ENCODE measurements at regions not wholly inside any gene's neighbourhood (a gene's known extent, or its start where the extent isn't known, plus 50 kb on each side); places are given as distances from the start of the nearest gene placed in this dataset.
A peak's percentile ranks its signal among the peaks of the same experiment; 100 is the strongest.
"Not testable (repeated sequence)": the region's sequence is repeated elsewhere in the genome, so short reads cannot be mapped to it uniquely, and the experiment has no call there.

DNA sequence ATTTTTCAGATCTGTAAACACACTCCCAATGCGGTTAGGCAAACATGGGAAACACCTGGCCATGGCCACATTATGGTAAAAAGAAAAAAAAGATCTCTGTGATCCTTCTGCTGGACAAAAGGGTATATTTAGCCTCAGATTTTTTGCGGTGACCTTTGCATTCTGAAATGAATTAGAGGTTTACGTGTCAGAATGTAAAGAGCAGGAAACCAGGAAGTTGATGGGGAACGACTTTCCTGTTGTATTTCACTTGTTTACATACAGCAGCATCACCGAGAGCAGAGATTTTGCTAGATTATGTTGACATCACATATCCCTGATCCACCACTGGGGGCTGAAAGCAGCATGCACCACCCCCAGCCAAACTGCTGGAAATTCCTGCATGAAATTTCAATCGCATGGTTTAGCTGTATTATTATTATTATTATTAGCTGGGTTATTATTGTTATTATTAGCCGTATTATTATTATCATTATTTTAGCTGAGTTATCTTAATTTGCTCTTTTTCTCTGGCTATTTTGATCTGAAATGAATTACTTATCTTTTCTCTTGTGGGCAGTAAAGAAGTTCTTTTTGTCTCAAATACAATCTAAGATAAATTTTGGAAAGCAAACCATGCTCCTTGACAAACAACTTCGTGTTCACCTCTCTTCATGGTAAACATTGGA lies 189.4 kb downstream of the ZFP64 start:
- H3K27me3 ChIP-seq (ENCODE audit: control insufficient read depth, insufficient read depth, low read length): no peaks in the 10 kb centered on the region
- no peaks in the 10 kb centered on the region for H3K9me3 ChIP-seq (ENCODE audit: control insufficient read depth, low read length)
- H3K36me3 ChIP-seq (ENCODE audit: control insufficient read depth, insufficient read depth, low read length): no peaks in the 10 kb centered on the region
- no peak overlapping the region for H3K4me3 ChIP-seq (ENCODE audit: low read length)
- H3K9ac ChIP-seq (ENCODE audit: low read length): no peak overlapping the region
- H3K4me1 ChIP-seq (ENCODE audit: control insufficient read depth, insufficient read depth, low read length): no peaks in the 10 kb centered on the region

DNA sequence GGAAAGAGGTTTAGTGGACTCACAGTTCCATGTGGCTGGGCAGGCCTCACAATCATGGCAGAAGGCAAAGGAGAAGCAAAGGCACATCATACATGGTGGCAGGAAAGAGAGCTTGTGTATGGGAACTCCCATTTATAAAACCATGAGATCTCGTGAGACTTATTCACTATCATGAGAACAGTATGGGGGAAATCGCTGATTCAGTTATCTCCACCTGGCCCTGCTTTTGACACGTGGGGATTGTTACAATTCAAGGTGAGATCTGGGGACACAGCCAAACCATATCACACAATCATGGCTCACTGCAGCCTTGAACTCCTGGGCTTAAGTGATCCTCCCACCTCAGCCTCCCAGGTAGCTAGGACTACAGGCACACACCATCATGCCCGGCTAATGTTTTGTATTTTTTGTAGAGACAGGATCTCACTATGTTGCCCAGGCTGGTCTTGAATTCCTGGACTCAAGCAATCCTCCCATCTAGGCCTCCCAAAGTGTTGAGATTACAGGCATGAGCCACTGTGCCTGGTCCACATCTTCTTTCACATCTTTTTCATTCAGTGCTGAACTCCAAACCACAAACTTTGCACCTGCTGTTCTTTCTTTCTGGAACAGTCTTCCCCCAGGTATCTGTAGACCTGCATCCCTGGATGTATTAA lies 194.2 kb downstream of the ZFP64 start:
- not testable (repeated sequence) for H3K4me3 ChIP-seq (ENCODE audit: low read length); H3K9ac ChIP-seq (ENCODE audit: low read length)

DNA sequence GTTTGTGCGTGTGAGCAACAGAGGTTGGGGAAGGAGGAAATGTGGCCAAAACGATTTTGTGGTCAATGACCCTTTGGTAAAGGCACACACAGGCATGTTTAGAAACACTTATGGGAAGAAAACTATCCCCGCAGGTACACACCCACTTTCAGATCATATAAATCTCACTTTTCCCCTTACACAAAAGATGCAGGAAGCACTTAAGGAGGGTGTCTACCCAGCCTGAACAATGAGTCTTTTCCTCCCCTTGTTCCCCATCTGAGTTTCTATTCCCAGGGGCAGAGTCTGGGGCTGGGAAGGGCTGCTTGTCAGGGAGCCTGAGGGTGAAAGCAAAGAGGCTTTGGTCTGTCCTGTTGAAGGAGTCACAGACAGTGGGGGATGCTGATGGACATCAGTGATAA lies 193.2 kb upstream of the SALL4 start:
- Histone ChIP-seq H3K9ac (ENCODE audit: low read length) (no peak overlapping the region), H3K36me3 (ENCODE audit: control insufficient read depth, insufficient read depth, low read length) (no peaks in the 10 kb centered on the region), H3K4me3 (ENCODE audit: low read length) (no peak overlapping the region), H3K9me3 (ENCODE audit: control insufficient read depth, low read length) (no peaks in the 10 kb centered on the region), H3K4me1 (ENCODE audit: control insufficient read depth, insufficient read depth, low read length) (no peaks in the 10 kb centered on the region), H3K27me3 (ENCODE audit: control insufficient read depth, insufficient read depth, low read length) (no peaks in the 10 kb centered on the region)

More for the DNA sequence above, 194.2 kb downstream of the ZFP64 start:
- not testable (repeated sequence) for H3K9me3 ChIP-seq (ENCODE audit: control insufficient read depth, low read length); H3K27me3 ChIP-seq (ENCODE audit: control insufficient read depth, insufficient read depth, low read length); H3K36me3 ChIP-seq (ENCODE audit: control insufficient read depth, insufficient read depth, low read length); H3K4me1 ChIP-seq (ENCODE audit: control insufficient read depth, insufficient read depth, low read length)

DNA sequence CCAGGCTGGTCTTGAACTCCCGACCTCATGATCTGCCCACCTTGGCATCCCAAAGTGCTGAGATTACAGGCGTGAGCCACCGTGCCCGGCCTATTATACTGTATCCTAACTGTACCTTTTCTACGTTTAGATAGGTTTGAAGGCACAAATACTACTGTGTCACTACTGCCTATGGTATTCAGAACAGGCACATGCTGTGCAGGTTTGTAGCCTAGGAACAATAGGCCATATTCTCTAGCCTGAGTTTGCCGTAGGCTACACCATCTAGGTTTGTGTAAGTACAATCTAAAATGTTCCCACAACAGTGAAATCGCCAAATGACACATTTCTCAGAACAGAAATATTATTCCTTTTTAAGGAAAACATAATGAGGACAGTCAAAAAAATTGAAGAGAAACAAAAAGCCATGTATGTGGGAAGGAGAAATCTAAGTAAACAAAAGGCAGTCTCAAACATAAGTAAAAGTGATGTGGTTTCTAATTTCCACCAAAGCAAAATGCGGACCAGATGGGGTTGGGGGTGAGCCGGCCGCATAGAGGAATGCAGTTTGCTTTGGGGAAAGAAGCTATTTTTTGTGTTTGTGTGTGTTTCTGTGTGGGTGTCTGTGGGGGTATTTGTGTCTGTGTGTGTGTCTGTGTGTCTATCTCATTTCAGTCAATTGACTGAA lies 192.6 kb upstream of the SALL4 start:
- Histone ChIP-seq H3K9me3 (ENCODE audit: control insufficient read depth, low read length) (no peaks in the 10 kb centered on the region), H3K4me1 (ENCODE audit: control insufficient read depth, insufficient read depth, low read length) (no peaks in the 10 kb centered on the region), H3K9ac (ENCODE audit: low read length) (no peak overlapping the region), H3K36me3 (ENCODE audit: control insufficient read depth, insufficient read depth, low read length) (no peaks in the 10 kb centered on the region), H3K27me3 (ENCODE audit: control insufficient read depth, insufficient read depth, low read length) (no peaks in the 10 kb centered on the region), H3K4me3 (ENCODE audit: low read length) (no peak overlapping the region)

DNA sequence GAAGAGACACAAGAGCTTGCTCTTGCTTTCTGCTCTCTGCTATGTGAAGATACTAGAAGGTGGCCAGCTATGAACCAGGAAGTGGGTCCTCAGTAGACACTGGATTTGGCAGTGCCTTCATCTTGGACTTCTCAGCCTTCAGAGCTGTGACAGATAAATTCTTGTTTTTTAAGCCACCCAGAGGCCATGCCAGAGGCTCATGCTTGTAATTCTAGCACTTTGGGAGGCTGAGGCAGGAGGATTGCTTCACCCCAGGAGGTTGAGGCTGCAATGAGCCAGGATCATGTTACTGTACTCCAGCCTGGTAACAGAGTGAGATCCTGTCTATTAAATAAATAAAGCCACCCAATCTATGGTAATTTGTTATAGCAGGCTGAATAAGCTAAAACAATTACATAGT lies 185.5 kb upstream of the SALL4 start:
- Histone ChIP-seq H3K36me3 (ENCODE audit: control insufficient read depth, insufficient read depth, low read length) (no peaks in the 10 kb centered on the region), H3K9ac (ENCODE audit: low read length) (no peak overlapping the region), H3K4me3 (ENCODE audit: low read length) (no peak overlapping the region), H3K9me3 (ENCODE audit: control insufficient read depth, low read length) (no peaks in the 10 kb centered on the region), H3K27me3 (ENCODE audit: control insufficient read depth, insufficient read depth, low read length) (no peaks in the 10 kb centered on the region), H3K4me1 (ENCODE audit: control insufficient read depth, insufficient read depth, low read length) (peaks cover 8% of the 10 kb centered on the region)

DNA sequence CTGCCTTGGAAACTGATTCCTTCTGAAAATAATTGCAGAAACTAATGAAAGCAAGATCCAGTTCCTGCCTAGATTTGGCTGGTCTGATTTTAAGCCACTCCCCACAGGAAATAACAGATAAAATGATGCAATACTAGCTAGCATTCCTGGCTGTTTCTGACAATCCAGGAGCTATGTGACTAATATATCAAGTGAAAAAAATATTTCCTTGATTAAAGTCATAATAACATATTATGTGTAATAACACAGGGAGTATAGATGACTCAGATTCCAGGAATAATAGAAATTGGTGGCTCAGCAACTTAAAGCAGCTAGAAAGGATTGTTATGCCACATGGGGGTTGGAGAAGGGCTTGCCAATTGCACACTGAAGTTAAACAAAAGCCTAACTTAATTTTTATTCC lies 182.7 kb upstream of the SALL4 start:
- Histone ChIP-seq H3K4me1 (ENCODE audit: control insufficient read depth, insufficient read depth, low read length) (peaks cover 8% of the 10 kb centered on the region), H3K9me3 (ENCODE audit: control insufficient read depth, low read length) (no peaks in the 10 kb centered on the region), H3K4me3 (ENCODE audit: low read length) (no peak overlapping the region), H3K36me3 (ENCODE audit: control insufficient read depth, insufficient read depth, low read length) (no peaks in the 10 kb centered on the region), H3K9ac (ENCODE audit: low read length) (peak overlapping the region; percentile 22), H3K27me3 (ENCODE audit: control insufficient read depth, insufficient read depth, low read length) (no peaks in the 10 kb centered on the region)

DNA sequence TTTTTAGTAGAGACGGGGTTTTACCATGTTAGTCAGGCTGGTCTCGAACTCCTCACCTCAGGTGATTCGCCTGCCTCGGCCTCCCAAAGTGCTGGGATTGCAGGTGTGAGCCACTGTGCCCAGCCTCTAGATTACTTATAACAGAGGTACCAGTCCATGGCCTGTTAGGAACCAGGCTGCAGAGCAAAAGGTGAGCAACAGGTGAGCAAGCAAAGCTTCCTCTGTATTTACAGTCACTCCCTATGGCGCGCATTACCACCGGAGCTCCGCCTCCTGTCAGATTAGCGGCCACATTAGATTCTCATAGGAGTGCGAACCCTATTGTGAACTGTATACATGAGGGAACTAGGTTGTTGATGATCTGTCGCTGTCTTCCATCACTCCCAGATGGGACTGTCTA lies 178.0 kb upstream of the SALL4 start:
- peaks cover 7% of the 10 kb centered on the region for H3K4me1 ChIP-seq (ENCODE audit: control insufficient read depth, insufficient read depth, low read length)
- H3K27me3 ChIP-seq (ENCODE audit: control insufficient read depth, insufficient read depth, low read length): no peaks in the 10 kb centered on the region
- no peaks in the 10 kb centered on the region for H3K9me3 ChIP-seq (ENCODE audit: control insufficient read depth, low read length)
- H3K9ac ChIP-seq (ENCODE audit: low read length): no peak overlapping the region
- no peak overlapping the region for H3K4me3 ChIP-seq (ENCODE audit: low read length)
- no peaks in the 10 kb centered on the region for H3K36me3 ChIP-seq (ENCODE audit: control insufficient read depth, insufficient read depth, low read length)

DNA sequence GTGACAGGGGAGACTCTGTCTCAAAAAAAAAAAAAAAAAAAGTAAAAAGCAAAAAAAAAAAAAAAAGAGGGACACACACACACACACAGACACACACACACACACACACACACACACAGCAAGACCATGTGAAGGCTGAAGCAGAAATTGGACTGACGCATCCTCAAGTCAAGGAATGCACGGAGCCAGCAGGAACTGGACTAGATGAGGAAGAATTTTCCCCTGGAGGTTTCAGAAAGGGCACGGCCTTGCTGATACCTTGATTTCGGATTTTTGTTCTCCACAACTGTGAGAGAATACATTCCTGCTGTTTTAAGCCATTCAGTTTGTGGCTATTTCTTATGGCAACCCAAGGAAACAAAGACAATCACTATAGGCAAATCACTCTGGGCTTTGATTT lies 176.9 kb upstream of the SALL4 start:
- Histone ChIP-seq H3K4me3 (ENCODE audit: low read length) (no peak overlapping the region), H3K9me3 (ENCODE audit: control insufficient read depth, low read length) (no peaks in the 10 kb centered on the region), H3K4me1 (ENCODE audit: control insufficient read depth, insufficient read depth, low read length) (no peaks in the 10 kb centered on the region), H3K36me3 (ENCODE audit: control insufficient read depth, insufficient read depth, low read length) (no peaks in the 10 kb centered on the region), H3K27me3 (ENCODE audit: control insufficient read depth, insufficient read depth, low read length) (no peaks in the 10 kb centered on the region), H3K9ac (ENCODE audit: low read length) (no peak overlapping the region)

DNA sequence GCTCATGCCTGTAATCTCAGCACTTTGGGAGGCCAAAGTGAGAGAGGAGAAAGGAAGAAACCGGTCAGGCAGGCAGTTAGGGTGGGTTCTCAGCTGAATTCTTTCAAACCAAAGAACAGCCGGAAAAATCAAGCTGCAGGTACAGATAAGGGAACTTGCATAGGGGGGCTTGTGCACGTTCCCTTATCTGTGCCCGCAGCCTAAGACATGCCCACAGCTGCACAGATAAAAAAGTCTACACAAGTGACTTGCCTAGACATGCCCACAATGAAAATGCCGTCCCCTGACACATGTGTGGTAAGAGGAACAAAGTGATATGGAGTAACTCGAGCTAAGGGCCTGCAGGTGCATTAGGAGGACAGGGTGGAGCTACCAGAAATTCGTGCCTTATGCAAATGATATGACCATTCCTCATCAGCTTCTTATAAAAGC lies 175.8 kb upstream of the SALL4 start:
- H3K4me3 ChIP-seq (ENCODE audit: low read length): no peak overlapping the region
- no peaks in the 10 kb centered on the region for H3K9me3 ChIP-seq (ENCODE audit: control insufficient read depth, low read length)

DNA sequence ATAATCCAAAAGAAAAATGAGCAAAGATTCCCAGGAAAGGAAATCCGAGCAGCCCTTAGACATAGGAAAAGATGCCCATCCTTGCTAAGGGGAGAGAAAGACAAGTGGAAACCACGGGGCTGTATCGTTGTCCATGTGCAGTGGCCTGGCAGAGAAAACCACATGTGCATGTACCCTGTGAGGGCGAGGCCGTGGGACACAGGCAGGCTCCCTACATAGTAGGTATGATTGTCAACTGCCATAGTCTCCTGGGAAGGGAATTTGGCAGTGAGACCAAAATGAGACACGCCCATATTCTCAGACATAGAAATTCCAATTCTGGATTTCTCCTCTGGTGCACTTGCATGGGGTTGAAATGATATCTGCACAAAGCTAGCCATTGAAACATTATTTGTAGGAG lies 169.7 kb upstream of the SALL4 start:
- Histone ChIP-seq H3K9me3 (ENCODE audit: control insufficient read depth, low read length) (no peaks in the 10 kb centered on the region), H3K36me3 (ENCODE audit: control insufficient read depth, insufficient read depth, low read length) (no peaks in the 10 kb centered on the region), H3K27me3 (ENCODE audit: control insufficient read depth, insufficient read depth, low read length) (no peaks in the 10 kb centered on the region), H3K4me3 (ENCODE audit: low read length) (no peak overlapping the region), H3K4me1 (ENCODE audit: control insufficient read depth, insufficient read depth, low read length) (no peaks in the 10 kb centered on the region), H3K9ac (ENCODE audit: low read length) (no peak overlapping the region)

More for the DNA sequence above, 175.8 kb upstream of the SALL4 start:
- Histone ChIP-seq H3K27me3 (ENCODE audit: control insufficient read depth, insufficient read depth, low read length) (no peaks in the 10 kb centered on the region), H3K9ac (ENCODE audit: low read length) (no peak overlapping the region), H3K4me1 (ENCODE audit: control insufficient read depth, insufficient read depth, low read length) (no peaks in the 10 kb centered on the region), H3K36me3 (ENCODE audit: control insufficient read depth, insufficient read depth, low read length) (no peaks in the 10 kb centered on the region)

DNA sequence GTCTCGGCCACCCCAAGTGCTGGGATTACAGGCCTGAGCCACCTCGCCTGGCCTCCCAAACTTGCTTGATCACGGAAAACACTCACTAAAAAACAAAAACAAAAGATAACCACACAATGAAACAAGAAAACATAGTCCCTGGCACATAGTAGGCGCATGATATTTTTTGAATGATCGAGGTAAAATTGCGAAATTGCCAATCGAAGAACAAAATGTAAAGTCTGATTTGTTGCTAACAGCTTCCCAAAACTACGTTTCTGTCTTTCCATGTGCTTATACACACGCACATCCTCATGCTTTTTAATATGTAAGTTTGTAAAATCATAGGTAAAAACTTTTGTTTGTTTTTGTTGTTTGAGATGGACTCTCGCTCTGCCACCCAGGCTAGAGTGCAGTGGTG lies 168.5 kb upstream of the SALL4 start:
- Histone ChIP-seq H3K36me3 (ENCODE audit: control insufficient read depth, insufficient read depth, low read length) (no peaks in the 10 kb centered on the region), H3K9me3 (ENCODE audit: control insufficient read depth, low read length) (no peaks in the 10 kb centered on the region), H3K9ac (ENCODE audit: low read length) (no peak overlapping the region), H3K4me1 (ENCODE audit: control insufficient read depth, insufficient read depth, low read length) (no peaks in the 10 kb centered on the region), H3K27me3 (ENCODE audit: control insufficient read depth, insufficient read depth, low read length) (no peaks in the 10 kb centered on the region), H3K4me3 (ENCODE audit: low read length) (no peak overlapping the region)

DNA sequence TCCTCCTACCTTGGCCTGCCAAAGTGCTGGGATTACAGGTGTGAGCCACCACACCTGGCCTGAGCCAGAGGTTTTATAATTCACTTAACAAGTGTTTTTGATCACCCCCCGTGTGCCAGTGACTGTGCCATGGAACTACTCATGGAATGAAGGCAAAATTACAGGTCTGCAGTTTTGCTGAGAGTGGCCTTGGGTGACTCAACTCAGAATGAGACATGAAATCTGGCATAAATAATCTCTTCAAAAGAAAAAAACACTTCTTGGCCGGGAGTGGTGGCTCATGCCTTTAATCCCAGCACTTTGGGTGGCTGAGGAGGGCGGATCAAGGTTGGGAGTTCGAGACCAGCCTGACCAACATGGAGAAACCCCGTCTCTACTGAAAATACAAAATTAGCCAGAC lies 166.9 kb upstream of the SALL4 start:
- H3K9ac ChIP-seq (ENCODE audit: low read length): no peak overlapping the region
- no peaks in the 10 kb centered on the region for H3K9me3 ChIP-seq (ENCODE audit: control insufficient read depth, low read length)
- H3K4me3 ChIP-seq (ENCODE audit: low read length): no peak overlapping the region
- no peaks in the 10 kb centered on the region for H3K4me1 ChIP-seq (ENCODE audit: control insufficient read depth, insufficient read depth, low read length)
- no peaks in the 10 kb centered on the region for H3K27me3 ChIP-seq (ENCODE audit: control insufficient read depth, insufficient read depth, low read length)
- H3K36me3 ChIP-seq (ENCODE audit: control insufficient read depth, insufficient read depth, low read length): no peaks in the 10 kb centered on the region

Measured in mucosa of stomach (tissue), 1 donor.